SK-N-SH (cell line): ENCODE measurements at regions not wholly inside any gene's neighbourhood (a gene's known extent, or its start where the extent isn't known, plus 50 kb on each side); places are given as distances from the start of the nearest gene placed in this dataset.

ENCODE experiments used
- CTCF ChIA-PET: fragments of 300-600, 350-600 bp; formaldehyde crosslinking; extraction: SDS; loops from one replicate; lab custom pipeline; 2021; lab: Yijun Ruan, JAX
- POLR2A ChIA-PET: fragments of 350-600 bp; sonication (Branson Sonifier 250); formaldehyde crosslinking; extraction: SDS; loops from one replicate; lab custom pipeline; 2020; ENCODE audit warnings: antibody characterized with exemption, inconsistent platforms; lab: Yijun Ruan, JAX
- DNase-seq: peaks from one replicate; pipeline ENCODE4 v3.0.0; 2012
- H2AFZ ChIP-seq: fragments of 200-600 bp; sonication (generic); 2 replicates; pipeline ENCODE4 v1.8.1; 2016; ENCODE audit warnings: antibody characterized with exemption, mild to moderate bottlenecking, low read depth
- H3F3A ChIP-seq: fragments of 200-600 bp; sonication (generic); replicated peaks from 2 replicates; pipeline ENCODE3; 2016; ENCODE audit warnings: antibody characterized with exemption, mild to moderate bottlenecking; ENCODE audit not compliant: insufficient read depth
- H3K27ac ChIP-seq, 2 experiments: fragments of 200-500 bp in 1 of 2; fragments of 200-600 bp in 1 of 2; sonication (Bioruptor generic) in 1 of 2; sonication (generic), shearing (Covaris generic) in 1 of 2; 2 replicates each; pipeline versions ENCODE4 v1.5.1 to v1.6.1; 2014 to 2016; ENCODE audit warnings: low read depth in 2 of 2, inconsistent platforms in 1 of 2, low read length in 1 of 2, mild to moderate bottlenecking in 1 of 2, mixed read lengths in 1 of 2
- H3K27me3 ChIP-seq: fragments of 200-600 bp; sonication (generic), shearing (Covaris generic); 2 replicates; pipeline ENCODE4 v1.6.1; 2016; ENCODE audit warnings: mixed run types; ENCODE audit not compliant: insufficient read depth
- H3K36me3 ChIP-seq, 2 experiments: fragments of 200-500 bp in 1 of 2; fragments of 200-600 bp in 1 of 2; sonication (Bioruptor generic) in 1 of 2; sonication (generic) in 1 of 2; replicated peaks in 1 of 2; 2 replicates each; pipeline versions ENCODE3 to v1.5.1; 2014 to 2016; ENCODE audit warnings: low read length in 1 of 2, mild to moderate bottlenecking in 1 of 2; ENCODE audit not compliant: insufficient read depth in 2 of 2, control insufficient read depth in 1 of 2
- H3K4me1 ChIP-seq, 2 experiments: fragments of 200-500 bp in 1 of 2; fragments of 200-600 bp in 1 of 2; sonication (Bioruptor generic) in 1 of 2; sonication (generic), shearing (Covaris generic) in 1 of 2; 2 replicates each; pipeline versions ENCODE4 v1.5.1 to v1.6.1; 2014 to 2016; ENCODE audit warnings: low read depth in 1 of 2, low read length in 1 of 2, mixed run types in 1 of 2; ENCODE audit not compliant: insufficient read depth in 2 of 2, control insufficient read depth in 1 of 2
- H3K4me2 ChIP-seq: fragments of 200-600 bp; sonication (generic), shearing (Covaris generic); 2 replicates; pipeline ENCODE4 v1.6.1; 2017; ENCODE audit warnings: mixed run types
- H3K4me3 ChIP-seq, 2 experiments: fragments of 200-500 bp in 1 of 2; fragments of 200-600 bp in 1 of 2; sonication (Bioruptor generic) in 1 of 2; sonication (generic), shearing (Covaris generic) in 1 of 2; 2 replicates each; pipeline versions ENCODE4 v1.5.1 to v1.8.1; 2014 to 2016; ENCODE audit warnings: low read depth in 2 of 2, inconsistent platforms in 1 of 2, low read length in 1 of 2, mild to moderate bottlenecking in 1 of 2, mixed read lengths in 1 of 2, moderate library complexity in 1 of 2
- H3K79me2 ChIP-seq: fragments of 200-600 bp; sonication (generic); 2 replicates; pipeline ENCODE4 v1.8.1; 2017; ENCODE audit warnings: mild to moderate bottlenecking; ENCODE audit not compliant: insufficient read depth
- H3K9ac ChIP-seq: fragments of 200-600 bp; sonication (generic); 2 replicates; pipeline ENCODE4 v1.6.1; 2017; ENCODE audit warnings: mixed run types
- H3K9me2 ChIP-seq: fragments of 200-600 bp; sonication (generic); 2 replicates; pipeline ENCODE4 v1.6.1; 2017; ENCODE audit warnings: mixed run types
- H3K9me3 ChIP-seq: fragments of 200-600 bp; sonication (generic); 2 replicates; pipeline ENCODE4 v1.6.1; 2017; ENCODE audit warnings: mixed run types, mild to moderate bottlenecking, moderate library complexity
- H4K20me1 ChIP-seq: fragments of 200-600 bp; sonication (generic); 2 replicates; pipeline ENCODE4 v1.6.1; 2017; ENCODE audit warnings: mild to moderate bottlenecking, mixed run types; ENCODE audit not compliant: insufficient read depth
- CHD2 ChIP-seq: fragments of 150-350 bp; IDR thresholded peaks from 2 replicates; pipeline ENCODE4 v1.6.1; 2018; ENCODE audit warnings: low read length; ENCODE audit not compliant: partially characterized antibody
- EP300 ChIP-seq, 2 experiments: IDR thresholded peaks; 2 replicates each; pipeline versions ENCODE4 v1.4.0 to v1.6.1; 2012; ENCODE audit warnings: borderline replicate concordance in 1 of 2, low read depth in 1 of 2, low read length in 1 of 2
- GABPA ChIP-seq: IDR thresholded peaks from 2 replicates; pipeline ENCODE4 v1.4.0; 2012; ENCODE audit warnings: low read depth, mild to moderate bottlenecking
- MEF2A ChIP-seq: IDR thresholded peaks from 2 replicates; pipeline ENCODE4 v1.4.0; 2012; ENCODE audit warnings: low read depth, borderline replicate concordance
- NFIC ChIP-seq: IDR thresholded peaks from 2 replicates; pipeline ENCODE4 v1.4.0; 2012; ENCODE audit warnings: borderline replicate concordance
- POLR2AphosphoS5 ChIP-seq: IDR thresholded peaks from 2 replicates; pipeline ENCODE4 v1.6.1; 2012; ENCODE audit warnings: low read depth, low read length
- RFX5 ChIP-seq: IDR thresholded peaks from 2 replicates; pipeline ENCODE4 v1.6.1; 2012; ENCODE audit warnings: mild to moderate bottlenecking, improper control_type of control experiment, low read length
- RXRA ChIP-seq: IDR thresholded peaks from 2 replicates; pipeline ENCODE4 v1.4.0; 2012; ENCODE audit warnings: low read depth, mild to moderate bottlenecking, borderline replicate concordance
- YY1 ChIP-seq: IDR thresholded peaks from 2 replicates; pipeline ENCODE4 v1.4.0; 2012; ENCODE audit warnings: low read depth, mild to moderate bottlenecking
- WGBS: methylation state at CpG from one replicate; pipeline ENCODE4 v1.1.6; 2017; ENCODE audit warnings: low lambda C conversion rate; 5-methylcytosine and 5-hydroxymethylcytosine counted together
- TF ChIP-seq, protein P1 (sequence below): IDR thresholded peaks from 2 replicates; pipeline ENCODE4 v1.4.0; 2012; ENCODE audit warnings: low read depth, borderline replicate concordance
- TF ChIP-seq, protein P2 (sequence below): IDR thresholded peaks from 2 replicates; pipeline ENCODE4; 2012

DNA sequence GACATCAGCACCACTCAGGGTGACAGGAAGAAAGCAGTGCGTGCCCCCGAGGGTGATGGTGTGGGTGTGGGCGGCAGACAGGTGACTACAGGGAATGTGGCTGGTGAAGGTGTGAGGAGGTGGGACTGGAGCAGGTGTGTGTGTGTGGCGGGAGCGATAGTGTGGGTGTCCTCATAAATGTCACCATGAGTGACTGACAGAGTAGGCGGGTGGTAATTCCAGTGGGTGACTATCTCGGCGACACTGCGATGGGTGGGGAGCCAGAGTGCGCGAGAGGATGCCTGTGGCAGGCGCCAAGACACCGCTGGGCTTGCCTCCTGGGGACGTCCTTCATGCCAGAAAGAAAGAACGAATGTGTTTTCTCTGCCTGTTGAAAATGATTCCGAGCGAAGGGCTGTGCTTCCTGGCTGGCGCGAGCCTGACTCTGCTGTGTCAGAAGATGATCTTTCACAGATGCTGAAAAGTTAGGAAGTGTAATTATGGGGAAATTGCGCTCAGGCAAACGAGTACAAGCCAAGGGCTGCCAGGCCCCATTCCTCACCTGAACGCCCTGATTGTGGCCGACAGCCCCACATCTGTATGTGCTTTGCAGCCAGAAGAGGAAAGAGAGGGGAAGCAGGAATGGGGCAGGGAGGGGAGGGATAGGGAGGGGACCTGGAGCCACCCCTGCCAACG lies 98.8 kb upstream of the CD82 start:
- Histone ChIP-seq H3K4me2 (no peak overlapping the region), H3K27ac (no peak overlapping the region), H3K9ac (no peak overlapping the region), H4K20me1 (no peaks in the 10 kb centered on the region)
- ChIA-PET POLR2A (no interaction called here), CTCF (interaction anchor here (1.4 kb wide), 1 partner anchor 17 kb away, joined by 3 read pairs; no protein-coding TSS in a partner anchor)
- DNase-seq = no peak
- TF ChIP-seq MEF2A = no peak
- no peak for TF ChIP-seq POLR2AphosphoS5
- no peak for TF ChIP-seq NFIC
- TF ChIP-seq CHD2 = no peak
- TF ChIP-seq, protein P1, sequence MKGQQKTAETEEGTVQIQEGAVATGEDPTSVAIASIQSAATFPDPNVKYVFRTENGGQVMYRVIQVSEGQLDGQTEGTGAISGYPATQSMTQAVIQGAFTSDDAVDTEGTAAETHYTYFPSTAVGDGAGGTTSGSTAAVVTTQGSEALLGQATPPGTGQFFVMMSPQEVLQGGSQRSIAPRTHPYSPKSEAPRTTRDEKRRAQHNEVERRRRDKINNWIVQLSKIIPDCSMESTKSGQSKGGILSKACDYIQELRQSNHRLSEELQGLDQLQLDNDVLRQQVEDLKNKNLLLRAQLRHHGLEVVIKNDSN = no peak
- TF ChIP-seq, all 33 proteins: peak for 0
- no peaks in the 10 kb centered on the region for H3K9me2 ChIP-seq
- WGBS = 60% methylated on average over 24 of the region's 24 CpGs
- no peaks in the 10 kb centered on the region for H3K79me2 ChIP-seq
- no peaks in the 10 kb centered on the region for H3K9me3 ChIP-seq
- no peaks in the 10 kb centered on the region for H3K36me3 ChIP-seq
- H3K4me1 ChIP-seq = no peaks in the 10 kb centered on the region; a peak in 1 of 4 replicates
- no peaks in the 10 kb centered on the region for H3F3A ChIP-seq
- no peaks in the 10 kb centered on the region for H3K27me3 ChIP-seq
- H2AFZ ChIP-seq = no peak overlapping the region
- H3K4me3 ChIP-seq = no peak overlapping the region

DNA sequence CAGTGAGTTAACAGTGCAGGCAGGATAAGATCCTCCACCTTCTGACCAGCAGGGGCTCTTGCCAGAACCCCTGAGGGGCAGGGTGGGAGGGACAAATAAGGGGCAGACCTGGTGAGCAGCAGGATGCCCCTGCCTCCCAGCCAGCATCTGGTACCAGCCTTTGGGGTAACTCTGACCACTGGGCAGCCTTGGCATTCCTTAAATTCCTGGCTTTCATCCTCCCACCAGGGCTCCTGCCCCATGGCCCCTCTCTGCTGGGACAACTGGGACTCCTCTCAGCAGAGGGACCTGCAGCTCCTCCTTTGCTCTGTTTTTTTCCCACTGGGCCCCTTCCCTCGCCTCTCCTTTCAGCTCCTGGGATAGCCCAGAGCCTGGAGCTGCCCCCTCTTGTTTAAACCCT lies 98.0 kb upstream of the CD82 start:
- Histone ChIP-seq H3K9ac (no peak overlapping the region), H3K36me3 (no peaks in the 10 kb centered on the region), H3K4me2 (no peak overlapping the region), H3K79me2 (no peaks in the 10 kb centered on the region), H3F3A (no peaks in the 10 kb centered on the region), H4K20me1 (no peaks in the 10 kb centered on the region), H3K9me2 (no peaks in the 10 kb centered on the region), H3K4me1 (no peaks in the 10 kb centered on the region; a peak in 1 of 4 replicates), H3K4me3 (no peak overlapping the region), H3K27me3 (no peaks in the 10 kb centered on the region), H3K27ac (no peak overlapping the region), H2AFZ (no peak overlapping the region), H3K9me3 (no peaks in the 10 kb centered on the region)
- 13% methylated on average over 1 of the region's 1 CpG for WGBS
- no peak for TF ChIP-seq YY1
- TF ChIP-seq MEF2A = no peak
- no peak for TF ChIP-seq EP300 (IDR thresholded peaks at IDR 0.05; ENCODE audit: borderline replicate concordance in 1 of 2, low read depth in 1 of 2, low read length in 1 of 2)
- TF ChIP-seq RFX5 = no peak
- no peak for TF ChIP-seq GABPA
- TF ChIP-seq, protein P2, sequence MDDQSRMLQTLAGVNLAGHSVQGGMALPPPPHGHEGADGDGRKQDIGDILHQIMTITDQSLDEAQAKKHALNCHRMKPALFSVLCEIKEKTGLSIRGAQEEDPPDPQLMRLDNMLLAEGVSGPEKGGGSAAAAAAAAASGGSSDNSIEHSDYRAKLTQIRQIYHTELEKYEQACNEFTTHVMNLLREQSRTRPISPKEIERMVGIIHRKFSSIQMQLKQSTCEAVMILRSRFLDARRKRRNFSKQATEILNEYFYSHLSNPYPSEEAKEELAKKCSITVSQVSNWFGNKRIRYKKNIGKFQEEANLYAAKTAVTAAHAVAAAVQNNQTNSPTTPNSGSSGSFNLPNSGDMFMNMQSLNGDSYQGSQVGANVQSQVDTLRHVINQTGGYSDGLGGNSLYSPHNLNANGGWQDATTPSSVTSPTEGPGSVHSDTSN = no peak
- no peak for TF ChIP-seq RXRA
- ChIA-PET POLR2A (interaction anchor here (0.8 kb wide), 1 partner anchor 11 kb away, joined by 3 read pairs; no protein-coding TSS in a partner anchor), CTCF (no interaction called here)
- no peak for DNase-seq
